ENCODE measurements at regions not wholly inside any gene's neighbourhood (a gene's known extent, or its start where the extent isn't known, plus 50 kb on each side); places are given as distances from the start of the nearest gene placed in this dataset.

GRCh38 chr4:8748236-8748575, 123.4 kb downstream of the HMX1 start:
- TF ChIP-seq CTCF (IDR thresholded peaks at IDR 0.05) (no peak), POLR2A (IDR thresholded peaks at IDR 0.05) (no peak)

All from tibial nerve (tissue), 3 donors.